GM18520 (cell line): ENCODE measurements at regions not wholly inside any gene's neighbourhood (a gene's known extent, or its start where the extent isn't known, plus 50 kb on each side); places are given as distances from the start of the nearest gene placed in this dataset.
"Not testable (repeated sequence)": the region's sequence is repeated elsewhere in the genome, so short reads cannot be mapped to it uniquely, and the experiment has no call there.

ENCODE experiments used
- ATAC-seq: cut with Tn5 transposase; IDR thresholded peaks from one replicate; pipeline ENCODE4 v1.9.1; 2021; ENCODE audit not compliant: unreplicated experiment

GRCh38 chr9:15113288-15113687 lies 193.7 kb downstream of the TTC39B start:
- ATAC-seq: no peak

DNA sequence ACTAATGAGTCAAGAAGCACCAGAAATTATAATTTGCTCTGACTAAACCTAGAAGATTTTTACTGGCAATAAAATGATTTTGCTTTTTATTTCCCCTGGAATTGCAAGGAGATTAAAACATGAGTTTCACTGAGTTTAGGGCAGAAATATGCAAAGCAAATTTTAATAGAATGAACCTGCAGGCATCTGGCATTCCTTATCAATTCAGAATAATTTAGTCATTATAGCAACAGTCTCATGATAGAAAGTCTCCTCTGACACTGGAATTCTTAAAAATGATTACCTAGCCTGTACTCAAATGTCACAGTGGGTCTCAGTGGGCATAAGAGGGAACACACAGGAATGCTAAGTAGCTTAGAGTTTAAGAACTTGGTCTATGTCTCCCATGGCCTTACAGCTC lies 195.9 kb downstream of the TTC39B start:
- no peak for ATAC-seq

- peak; percentile 83 for ATAC-seq
Measured at GRCh38 chr9:15104826-15105420, 194.7 kb upstream of the FREM1 start.

DNA sequence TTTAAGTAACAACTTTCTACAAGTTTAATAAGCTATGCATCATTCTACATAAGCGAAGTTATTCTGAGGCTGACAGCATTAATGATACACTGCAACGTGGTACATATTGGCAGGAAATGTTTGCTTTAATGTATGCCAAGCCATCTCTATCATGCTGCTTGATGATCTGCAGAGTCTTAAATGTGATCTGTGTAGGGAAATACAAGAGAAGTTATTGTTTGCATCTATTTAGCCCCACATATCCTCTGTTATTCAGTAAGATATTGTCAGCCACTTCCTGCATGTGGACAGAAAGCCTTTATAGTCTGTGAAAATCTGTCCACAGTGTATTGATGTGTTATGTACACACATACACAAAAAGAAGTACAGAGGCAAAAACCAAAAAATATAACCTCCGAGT lies 193.1 kb upstream of the FREM1 start:
- no peak for ATAC-seq

DNA sequence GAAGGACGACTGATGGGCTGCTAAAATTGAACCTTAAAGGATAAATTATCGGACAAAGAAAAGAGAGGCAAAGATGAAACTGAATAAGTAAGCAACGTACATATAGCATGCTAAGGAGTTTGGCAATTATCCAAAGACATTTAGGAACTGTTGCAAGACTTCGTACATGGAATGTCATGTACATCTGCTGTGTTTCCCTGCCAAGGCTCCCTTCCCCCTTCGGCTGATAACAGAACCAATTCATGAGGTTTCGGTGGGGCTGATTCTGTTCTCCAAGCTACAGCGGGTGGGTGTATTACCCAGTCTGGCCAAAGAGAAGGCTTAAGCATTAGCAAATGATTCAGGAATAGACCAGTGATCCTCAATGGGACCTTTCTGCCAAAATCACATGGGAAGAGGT lies 190.9 kb upstream of the FREM1 start:
- ATAC-seq: no peak

DNA sequence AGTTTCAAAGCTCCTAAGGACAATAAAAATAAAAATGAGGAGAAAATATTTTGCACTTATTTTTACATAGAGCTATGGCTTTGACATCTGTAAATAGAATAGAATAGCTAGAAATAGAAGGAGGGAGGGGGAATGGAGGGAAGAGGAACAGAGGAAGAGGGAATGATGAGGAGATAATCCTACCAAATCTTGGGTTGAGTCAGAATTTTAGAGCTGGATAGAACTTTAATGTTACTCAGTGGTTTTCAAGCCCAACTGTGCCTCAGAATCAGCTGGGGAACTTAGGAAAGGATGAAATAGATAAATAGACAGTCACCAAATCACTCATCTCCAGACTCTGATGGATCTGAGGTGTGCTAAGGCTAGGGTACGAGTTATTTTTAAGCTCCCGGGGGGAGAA lies 190.3 kb upstream of the FREM1 start:
- ATAC-seq: no peak

- ATAC-seq: no peak
Measured at GRCh38 chr9:15096972-15097371, 186.7 kb upstream of the FREM1 start.

DNA sequence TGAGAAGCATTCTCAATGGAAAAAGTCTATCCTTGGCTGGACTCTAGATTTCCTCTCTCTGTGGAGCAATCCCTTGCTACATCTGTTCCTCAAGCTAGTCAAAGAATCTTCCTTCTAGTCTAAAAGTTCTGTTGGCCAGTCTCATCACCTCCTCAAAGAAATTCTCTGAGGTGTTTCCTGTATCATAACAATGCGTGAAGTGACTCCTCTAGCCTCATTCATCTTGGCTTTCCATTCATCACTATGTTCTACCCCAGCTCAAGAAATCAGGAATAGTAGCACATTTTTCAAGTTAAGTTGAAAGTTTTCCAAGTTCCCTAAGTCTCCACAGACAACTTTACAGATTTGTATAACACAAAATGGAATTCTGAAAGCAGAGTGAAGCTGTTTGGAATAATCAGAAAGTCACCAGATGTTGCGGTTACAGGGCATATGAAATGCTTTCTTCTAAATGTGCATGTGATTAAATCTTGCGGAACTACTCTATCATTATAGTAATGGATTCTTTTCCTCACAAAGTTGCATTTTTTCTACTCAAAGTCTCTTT lies 176.6 kb upstream of the FREM1 start:
- ATAC-seq: no peak

DNA sequence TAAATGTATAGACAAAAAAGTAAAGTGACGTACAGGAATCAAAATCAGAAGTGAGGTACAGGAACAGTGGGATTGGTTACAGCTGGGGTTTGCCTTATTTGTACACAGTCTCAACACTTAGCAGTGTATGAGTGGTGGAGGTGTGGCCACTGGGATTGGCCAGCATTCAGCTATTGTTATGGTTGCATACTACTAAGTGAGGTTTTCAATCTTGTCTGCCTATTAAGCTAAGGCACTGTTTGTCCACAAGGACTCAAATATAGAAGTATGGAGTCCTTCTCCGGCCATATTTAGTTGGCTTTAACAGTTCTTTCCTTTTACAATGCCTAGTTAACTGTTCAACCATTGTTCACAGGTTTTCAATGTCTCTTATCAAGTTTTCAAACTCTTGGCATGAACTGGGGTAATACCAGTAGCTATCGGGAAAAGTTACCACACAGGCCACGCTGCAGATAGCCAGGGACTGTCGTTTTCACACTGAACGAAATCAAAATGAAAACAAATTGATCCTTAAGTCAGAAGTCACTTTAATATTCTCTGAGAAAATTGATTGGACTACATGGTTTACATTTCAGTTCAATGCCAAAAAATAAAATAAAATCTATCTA lies 176.0 kb upstream of the FREM1 start:
- no peak for ATAC-seq

DNA sequence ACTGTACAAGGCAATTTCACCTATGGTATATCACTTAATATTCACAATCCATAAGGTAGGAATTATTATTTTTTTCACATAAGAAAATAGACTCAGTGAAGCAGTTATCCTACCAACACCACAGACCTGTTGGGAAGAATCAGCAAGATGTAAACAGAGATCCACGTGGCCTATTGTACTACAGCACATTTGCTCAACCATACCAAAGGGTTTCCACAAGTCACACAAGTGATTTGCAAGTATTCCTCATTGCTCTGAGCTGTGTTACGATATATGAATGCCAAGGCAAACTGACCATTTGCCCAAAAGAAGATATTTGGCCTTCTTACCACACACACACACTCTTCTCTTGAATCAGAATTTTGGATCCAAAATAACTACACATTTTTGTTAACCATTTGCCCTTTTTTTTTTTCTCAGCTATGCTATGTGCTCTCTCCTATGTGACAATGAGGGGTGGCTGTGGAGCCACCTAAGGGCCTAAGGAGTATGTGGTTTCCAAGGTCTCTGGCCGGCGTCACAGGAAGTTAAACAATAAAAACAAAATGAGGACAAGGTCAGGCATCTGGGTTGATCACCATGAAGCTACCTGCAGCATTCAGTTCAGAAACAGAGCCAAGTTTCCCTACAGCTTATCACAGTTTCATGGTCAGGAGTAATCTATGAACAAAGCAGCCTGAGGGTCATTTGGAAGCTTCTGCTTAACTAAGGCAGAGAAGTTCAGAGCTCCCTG lies 171.0 kb upstream of the FREM1 start:
- ATAC-seq: no peak

GRCh38 chr9:15080401-15080800 lies 170.2 kb upstream of the FREM1 start:
- no peak for ATAC-seq

- ATAC-seq: no peak
Measured at GRCh38 chr9:15079989-15080388, 169.8 kb upstream of the FREM1 start.

GRCh38 chr9:15077946-15078729 lies 167.9 kb upstream of the FREM1 start:
- ATAC-seq: no peak

DNA sequence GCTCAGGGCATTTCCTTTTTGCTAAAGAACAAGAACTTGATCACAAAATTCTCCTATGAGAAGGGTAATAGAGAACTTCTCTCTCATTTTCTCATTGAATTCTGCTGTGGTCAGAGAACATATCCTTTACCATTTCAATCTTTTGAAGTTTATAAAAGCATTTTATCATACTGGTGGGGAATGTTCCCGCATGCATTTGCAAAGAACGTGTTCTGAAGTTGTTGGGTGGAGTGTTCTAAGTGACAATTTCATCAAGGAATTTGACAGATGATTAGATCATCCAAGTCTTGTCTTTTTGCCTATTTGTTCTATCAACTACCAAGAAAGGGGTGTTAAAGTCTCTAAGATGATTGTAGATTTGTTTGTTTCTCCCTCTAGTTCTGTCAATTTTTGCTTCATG lies 163.4 kb upstream of the FREM1 start:
- no peak for ATAC-seq

DNA sequence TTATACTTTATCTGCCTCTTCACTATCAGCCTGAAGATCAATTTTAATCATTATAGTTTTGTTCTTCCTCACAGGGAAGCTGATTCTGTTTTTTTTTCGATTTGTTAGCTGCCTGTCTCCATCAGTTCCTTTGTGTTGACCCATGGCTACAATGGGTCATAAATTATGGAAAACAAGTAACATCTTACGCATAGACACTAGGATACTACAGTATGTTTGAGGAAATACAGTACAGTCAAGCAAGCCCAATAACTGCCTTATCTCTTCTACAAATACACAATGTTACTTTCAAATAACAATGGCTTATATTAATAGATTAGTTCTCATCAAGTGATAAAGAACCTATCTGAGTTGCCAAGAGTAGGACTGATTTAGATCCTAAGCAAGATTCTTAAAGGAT lies 160.5 kb upstream of the FREM1 start:
- ATAC-seq: no peak

- no peak for ATAC-seq
Measured at GRCh38 chr9:15069106-15069505, 158.9 kb upstream of the FREM1 start.

DNA sequence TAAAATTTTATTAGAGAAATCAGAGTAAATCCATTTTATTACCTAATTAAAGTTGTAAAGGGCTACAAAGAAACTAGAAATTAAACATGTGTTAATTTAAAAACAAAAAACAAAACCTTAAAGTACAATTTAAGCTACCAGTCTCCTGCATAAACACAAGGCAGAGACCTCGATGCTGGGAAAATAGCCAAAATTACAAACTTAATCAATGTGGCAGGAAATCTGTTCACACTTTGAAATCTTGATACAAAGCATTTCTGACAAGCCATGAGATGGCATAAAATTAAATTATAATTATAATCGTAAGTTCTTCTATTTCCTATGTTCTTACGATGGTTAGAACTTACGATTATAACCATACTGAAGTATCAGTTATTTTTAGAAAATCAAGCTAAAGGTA lies 158.0 kb upstream of the FREM1 start:
- ATAC-seq: no peak

DNA sequence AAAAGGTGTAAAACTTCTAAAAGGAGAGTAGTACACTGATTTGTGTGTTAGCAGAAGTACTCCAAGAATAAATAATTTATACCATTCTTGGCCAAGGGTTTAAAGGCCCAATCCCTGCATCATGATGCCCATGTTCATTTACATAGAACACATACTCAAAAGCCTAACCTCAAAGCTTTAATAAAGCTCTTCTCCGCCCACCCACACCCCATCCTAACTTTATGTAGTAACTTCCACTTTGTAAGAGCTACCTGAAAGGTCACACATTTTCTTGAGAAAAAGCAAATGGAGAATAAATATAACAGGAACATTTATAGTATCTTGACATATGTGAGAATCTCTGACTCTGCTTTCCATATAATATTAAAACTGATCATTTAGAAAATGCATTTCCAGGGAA lies 148.8 kb upstream of the FREM1 start:
- ATAC-seq: no peak

- ATAC-seq: no peak
Measured at GRCh38 chr9:15058236-15058635, 148.0 kb upstream of the FREM1 start.

DNA sequence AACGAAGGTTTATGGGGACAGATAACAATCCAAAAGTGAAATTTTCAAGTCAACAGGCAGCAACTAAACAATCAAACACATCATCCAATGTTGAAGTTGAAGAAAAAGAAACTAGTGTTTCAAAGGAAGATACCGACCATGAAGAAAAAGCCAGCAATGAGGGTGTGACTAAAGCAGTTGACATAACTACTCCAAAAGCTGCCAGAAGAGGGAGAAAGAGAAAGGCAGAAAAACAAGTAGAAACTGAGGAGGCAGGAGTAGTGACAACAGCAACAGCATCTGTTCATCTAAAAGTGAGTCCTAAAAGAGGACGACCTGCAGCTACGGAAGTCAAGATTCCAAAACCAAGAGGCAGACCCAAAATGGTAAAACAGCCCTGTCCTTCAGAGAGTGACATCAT lies 145.1 kb upstream of the FREM1 start:
- not testable (repeated sequence) for ATAC-seq

DNA sequence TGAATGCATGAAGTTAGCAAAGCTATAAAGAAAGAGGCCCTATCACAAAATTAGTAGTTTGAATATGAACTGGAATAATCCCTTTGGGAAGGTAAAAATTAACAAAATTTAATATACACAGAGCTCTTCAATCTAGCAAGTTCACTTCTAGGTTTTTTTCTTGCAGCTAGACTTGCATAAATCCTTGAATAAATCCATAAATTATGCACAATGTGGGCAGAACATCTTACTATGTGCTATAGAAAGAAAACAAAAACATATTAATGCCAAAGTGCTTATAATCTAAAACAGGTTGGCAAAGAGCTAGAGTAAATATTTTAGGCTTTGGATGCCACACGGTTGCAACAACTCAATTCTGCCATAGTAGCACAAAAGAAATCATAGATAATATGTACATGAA lies 138.5 kb upstream of the FREM1 start:
- ATAC-seq: no peak
